ENCODE measurements at regions not wholly inside any gene's neighbourhood (a gene's known extent, or its start where the extent isn't known, plus 50 kb on each side); places are given as distances from the start of the nearest gene placed in this dataset.

GRCh38 chr7:125661677-125662076, 732.1 kb upstream of the POT1 start (continued):
- no peak for TF ChIP-seq STAT6 (CRISPR knock-in tag; IDR thresholded peaks at IDR 0.05)
- TF ChIP-seq ZNF165 (CRISPR knock-in tag; IDR thresholded peaks at IDR 0.05; ENCODE audit: borderline replicate concordance) = no peak
- no peak for TF ChIP-seq JUND (IDR thresholded peaks at IDR 0.05; ENCODE audit: borderline replicate concordance, low read depth, low read length)
- no peak; the same call in 2 of the 3 replicates for TF ChIP-seq JUND (tag; IDR thresholded peaks at IDR 0.05; ENCODE audit: borderline replicate concordance, low read depth, low read length)
- TF ChIP-seq SUPT5H (IDR thresholded peaks at IDR 0.05) = no peak
- no peak for TF ChIP-seq ZBTB43 (CRISPR knock-in tag; IDR thresholded peaks at IDR 0.05)
- TF ChIP-seq THAP7 (CRISPR knock-in tag; IDR thresholded peaks at IDR 0.05) = no peak
- no peak for TF ChIP-seq ZNF263 (CRISPR knock-in tag; IDR thresholded peaks at IDR 0.05; ENCODE audit: borderline replicate concordance)
- no peak for TF ChIP-seq RBBP5 (IDR thresholded peaks at IDR 0.05; ENCODE audit: borderline replicate concordance, insufficient read depth, low read length, poor library complexity, severe bottlenecking)
- no peak for TF ChIP-seq ZNF561 (CRISPR knock-in tag; conservative IDR thresholded peaks at IDR 0.05)
- no peak for TF ChIP-seq ZNF224 (CRISPR knock-in tag; IDR thresholded peaks at IDR 0.05)
- no peak for TF ChIP-seq E2F3 (CRISPR knock-in tag; IDR thresholded peaks at IDR 0.05)
- 0 out of 4 replicates have a peak, but pooled peaks of 1 of the 2 experiments have one; percentile 33 for TF ChIP-seq HDAC1 (IDR thresholded peaks at IDR 0.05)
- peak; percentile 65 for TF ChIP-seq PML (IDR thresholded peaks at IDR 0.05; ENCODE audit: low read length)
- no peak for TF ChIP-seq HOXB6 (CRISPR knock-in tag; IDR thresholded peaks at IDR 0.05; ENCODE audit: borderline replicate concordance)
- no peak for TF ChIP-seq ELF2 (CRISPR knock-in tag; IDR thresholded peaks at IDR 0.05)
- TF ChIP-seq DACH1 (IDR thresholded peaks at IDR 0.05; ENCODE audit: partially characterized antibody) = no peak
